ENCODE measurements at regions not wholly inside any gene's neighbourhood (a gene's known extent, or its start where the extent isn't known, plus 50 kb on each side); places are given as distances from the start of the nearest gene placed in this dataset.

DNA sequence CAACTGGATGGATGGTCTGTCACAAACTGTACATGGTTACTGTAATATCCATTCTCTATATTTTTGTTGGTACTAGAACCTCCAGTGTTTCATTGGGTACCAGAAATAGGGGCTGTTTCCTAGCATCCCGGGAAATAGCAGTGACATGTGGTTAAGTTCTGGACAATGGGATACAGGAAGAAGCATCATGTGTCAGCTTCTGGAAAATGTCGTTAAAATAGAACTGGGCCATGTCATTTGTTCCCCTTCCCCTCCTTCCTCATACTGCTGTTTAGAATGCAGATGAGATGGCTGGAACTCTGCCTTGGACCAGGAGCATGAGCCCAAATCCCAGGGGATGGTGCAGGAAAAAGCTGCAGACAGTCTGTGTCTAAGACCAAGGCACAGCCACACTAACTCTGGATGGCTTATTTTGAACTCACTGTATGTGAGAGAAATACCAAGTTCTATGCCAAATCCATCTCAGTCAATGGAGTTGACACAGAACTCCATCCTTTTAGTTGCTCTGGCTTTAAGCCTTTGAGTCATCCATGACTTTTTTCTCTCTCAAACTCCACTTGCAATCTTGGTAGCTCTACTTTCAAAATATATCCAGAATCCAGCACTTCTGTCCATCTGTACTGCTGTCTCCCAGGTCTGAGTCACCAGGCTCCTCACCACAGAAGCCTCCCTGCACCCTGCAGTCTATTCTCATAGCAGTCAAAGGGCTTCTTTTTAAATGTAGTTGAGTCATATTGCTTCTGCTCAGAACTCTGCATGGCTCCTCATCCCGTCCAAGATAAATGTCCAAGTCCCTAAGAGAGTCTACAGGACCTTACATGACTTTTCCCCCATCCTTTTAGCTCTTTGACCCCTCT is 184.2 kb downstream of the NSG2 start:
- DNase-seq (ENCODE audit: extremely low read depth, low read depth): no peak

DNA sequence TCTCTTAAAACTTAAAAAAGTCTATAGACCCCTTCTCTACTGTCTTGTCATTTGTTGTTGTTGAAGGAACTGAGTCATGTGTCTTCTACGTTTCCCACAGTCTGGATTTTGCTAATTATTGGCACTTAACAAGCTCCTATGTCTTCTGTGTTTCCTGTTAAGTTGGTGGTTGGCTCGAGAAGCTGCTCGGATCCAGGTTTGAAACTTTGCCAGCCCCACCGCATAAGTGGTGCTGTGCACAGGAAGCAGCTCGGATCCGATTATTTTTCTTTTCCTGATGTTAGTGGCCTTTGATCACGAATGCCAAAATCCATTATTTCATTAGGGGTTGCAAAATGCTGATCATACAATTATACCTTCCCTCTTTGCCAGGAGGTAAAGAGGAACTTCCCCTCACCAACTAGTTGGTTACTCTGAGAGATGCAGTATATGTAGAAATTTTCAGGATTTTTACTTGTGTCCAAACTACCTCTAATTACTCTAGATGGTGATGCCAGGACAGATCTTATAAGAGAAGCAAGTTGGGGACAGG is 186.5 kb downstream of the NSG2 start:
- no peak for DNase-seq (ENCODE audit: extremely low read depth, low read depth)

DNA sequence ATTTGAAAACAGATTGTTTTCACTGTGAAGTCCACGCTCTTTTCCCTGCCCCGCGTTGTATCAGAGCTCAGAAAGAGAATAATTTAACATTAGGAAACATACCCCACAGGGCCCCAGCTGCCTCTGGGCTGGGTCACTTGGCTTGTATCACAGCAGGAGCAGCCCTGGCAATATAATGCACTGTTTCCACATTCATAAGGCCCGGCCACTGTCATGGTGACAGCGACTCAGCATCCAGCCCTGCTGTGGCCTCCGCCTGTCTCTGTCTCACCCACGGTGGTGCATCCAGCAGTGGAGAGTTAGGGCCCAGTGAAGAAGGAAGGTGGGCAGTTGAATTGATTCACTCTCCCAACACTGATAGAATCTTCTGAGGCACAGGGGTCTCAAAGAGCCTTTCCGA is 188.9 kb downstream of the NSG2 start:
- no peak for DNase-seq (ENCODE audit: extremely low read depth, low read depth)

DNA sequence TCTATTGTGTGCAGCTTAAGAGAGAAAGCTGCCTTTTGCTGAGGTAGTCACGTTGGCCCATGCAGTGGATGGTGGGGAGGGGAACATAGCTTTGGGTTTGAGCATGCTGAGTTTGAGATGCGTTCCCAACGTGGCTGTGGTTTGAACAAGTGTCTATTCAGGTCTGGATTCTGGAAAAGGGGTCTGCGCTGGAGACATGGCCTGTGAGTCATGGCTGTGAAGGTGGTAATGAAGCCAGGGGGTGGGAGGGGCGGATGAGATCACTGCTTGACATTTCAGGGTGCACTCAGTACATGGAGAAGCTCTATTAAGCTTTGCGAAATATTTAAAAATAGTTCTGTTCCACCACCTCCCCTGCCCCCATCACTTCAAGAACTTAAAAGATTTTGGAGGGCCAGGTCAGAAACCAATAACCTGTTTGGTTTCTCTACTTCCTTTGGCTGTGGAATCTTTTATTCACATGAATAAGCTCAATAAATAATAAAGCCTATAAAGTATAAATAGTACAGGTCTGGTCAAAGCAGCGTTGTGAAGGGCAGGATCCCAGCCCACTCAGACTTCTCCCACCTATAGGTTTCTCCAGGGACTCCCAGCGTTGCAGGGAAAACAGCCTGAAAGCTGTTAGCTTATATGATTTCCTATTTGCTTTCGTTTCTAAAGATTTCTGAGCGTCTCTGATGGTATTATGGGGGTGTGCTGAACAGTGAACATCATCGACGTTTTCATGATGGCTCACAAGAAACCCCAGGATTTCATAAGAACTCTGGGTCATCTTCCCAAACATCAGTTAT is 189.9 kb downstream of the NSG2 start:
- no peak for DNase-seq (ENCODE audit: extremely low read depth, low read depth)

DNA sequence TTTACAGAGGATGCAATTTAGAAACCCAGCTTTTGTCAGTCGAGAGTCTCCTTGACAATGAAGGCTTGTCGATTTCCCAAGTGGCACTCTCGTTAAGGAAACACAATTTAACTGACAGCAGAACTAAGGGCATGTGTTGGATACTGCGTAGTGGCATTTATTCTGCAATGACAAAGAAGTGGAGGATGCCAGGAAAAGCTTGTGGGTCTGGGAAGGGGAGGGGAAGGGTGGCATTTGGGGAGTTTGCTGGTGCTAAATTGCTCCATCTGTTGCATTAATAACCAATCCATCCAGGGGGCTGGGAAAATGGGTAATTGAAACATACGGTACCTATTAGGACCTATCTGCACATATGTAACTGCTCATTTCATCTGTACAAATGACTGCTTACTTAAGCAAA is 190.6 kb downstream of the NSG2 start:
- no peak for DNase-seq (ENCODE audit: extremely low read depth, low read depth)

DNA sequence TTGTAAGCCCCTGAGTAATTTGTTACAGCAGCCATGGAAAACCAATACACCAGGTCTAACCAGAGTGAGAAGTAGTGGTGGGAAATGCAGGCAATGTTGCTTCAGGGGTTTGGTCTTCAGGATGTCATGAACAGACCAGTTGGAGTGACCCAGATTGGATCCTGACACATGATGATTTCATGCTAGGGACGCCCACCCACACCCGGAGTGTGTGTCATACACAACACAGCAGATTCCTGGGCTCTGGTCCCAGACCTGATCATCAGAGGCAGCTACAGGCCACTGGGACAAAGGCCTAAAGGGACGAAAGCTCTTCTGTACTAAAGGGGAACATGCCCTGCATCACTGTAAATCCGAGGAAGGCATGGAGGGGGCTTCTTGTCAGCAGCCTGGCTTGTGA is 194.2 kb downstream of the NSG2 start:
- no peak for DNase-seq (ENCODE audit: extremely low read depth, low read depth)

DNA sequence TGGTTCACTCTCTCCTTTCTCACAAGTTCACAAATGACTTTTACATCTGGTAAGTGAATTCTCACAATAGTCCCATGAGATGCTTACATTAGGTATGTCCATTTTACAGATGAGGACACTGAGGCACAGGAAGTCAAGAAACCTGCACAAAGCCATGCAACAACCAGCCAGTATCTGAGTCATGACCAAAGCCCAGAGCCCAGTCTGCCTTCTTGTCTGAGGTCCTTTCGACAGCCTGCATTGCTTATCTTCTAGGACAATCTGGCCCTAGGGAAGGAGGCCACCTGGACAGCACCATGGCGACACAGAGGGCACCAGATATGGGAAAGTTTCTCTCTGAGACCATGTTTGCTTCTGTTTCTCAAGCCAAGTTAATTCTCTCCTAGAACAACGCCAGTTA is 197.1 kb downstream of the NSG2 start:
- DNase-seq (ENCODE audit: extremely low read depth, low read depth): no peak

DNA sequence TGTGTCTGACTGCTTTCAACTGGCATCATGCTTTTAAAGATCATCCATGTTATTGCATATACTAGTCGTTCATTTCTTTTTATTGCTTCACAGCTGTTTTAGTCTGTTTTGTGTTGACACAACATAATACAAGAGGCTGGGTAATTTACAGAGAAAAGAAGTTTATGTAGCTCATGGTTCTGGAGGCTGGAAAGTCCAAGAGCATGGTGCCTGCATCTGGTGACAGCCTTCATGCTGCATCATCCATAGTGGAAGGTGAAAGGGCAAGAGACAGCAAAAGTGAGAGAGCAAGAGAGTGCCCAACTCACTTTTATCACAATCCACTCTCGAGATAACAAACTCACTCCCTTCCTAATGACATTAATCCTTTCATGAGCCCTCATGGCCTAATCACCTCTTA is 198.4 kb downstream of the NSG2 start:
- DNase-seq (ENCODE audit: extremely low read depth, low read depth): no peak

DNA sequence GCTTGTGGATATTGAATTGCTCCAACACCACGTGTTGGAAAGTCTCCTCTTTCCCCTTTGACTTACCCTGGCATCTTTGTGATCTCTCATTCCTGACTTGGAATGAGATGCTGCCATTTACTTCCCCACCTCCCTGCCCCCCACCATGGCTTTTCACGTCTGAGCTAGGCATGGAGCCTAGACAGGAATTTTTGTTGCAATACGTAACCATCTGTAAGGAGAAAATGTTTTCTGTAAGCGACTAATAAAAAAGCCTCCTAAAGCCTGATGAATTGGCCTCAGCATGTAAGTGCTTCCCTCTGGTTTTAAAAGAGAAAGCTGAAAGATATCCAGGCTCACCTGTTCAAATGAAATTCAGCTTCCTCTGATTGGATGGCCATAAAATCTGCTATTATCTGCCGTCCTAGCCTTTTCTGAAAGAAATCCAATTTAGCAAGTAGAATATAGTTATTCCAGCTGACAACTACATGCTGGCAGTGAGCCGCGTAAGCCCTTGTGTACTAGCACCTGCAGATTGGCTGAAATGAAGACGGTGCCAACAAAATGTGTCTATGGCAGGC is 200.1 kb downstream of the NSG2 start:
- DNase-seq (ENCODE audit: extremely low read depth, low read depth): no peak

DNA sequence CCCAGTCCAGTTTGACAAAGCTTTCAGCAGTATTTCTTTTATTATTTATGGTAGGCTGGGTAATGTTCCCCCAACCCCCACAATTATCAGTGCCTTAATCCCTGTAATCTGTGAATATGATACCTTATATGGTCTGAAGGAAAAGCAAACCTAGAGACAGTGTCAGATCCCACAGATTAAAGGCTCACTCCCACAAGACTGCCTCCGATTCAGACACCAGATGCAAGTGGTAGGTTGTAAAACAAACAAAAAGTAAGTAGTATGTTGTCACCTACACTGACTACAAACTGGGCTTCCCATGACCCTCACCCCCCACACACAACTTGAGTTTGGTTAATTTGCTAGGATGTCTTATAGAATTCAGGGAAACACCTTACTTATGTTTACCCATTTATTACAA is 201.2 kb downstream of the NSG2 start:
- no peak for DNase-seq (ENCODE audit: extremely low read depth, low read depth)

DNA sequence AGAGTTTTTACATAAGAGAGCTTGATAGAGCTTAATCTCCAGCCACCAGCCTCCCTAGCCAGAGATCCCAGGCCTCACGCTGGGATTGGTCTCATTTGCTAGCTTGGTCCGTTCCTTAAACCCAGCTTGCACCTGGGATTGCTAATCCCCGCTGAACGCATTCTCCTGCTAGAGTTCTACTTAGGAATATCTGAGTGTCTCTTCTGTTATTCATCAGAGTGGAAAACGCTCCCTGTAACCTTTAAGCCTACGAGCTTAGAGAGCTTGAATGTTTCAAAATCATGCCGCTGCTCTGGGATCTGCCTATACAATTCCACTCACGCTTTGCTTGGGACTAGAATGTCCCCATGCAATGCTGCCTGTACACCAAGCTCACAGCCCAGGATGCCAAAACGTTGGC is 201.8 kb downstream of the NSG2 start:
- no peak for DNase-seq (ENCODE audit: extremely low read depth, low read depth)

DNA sequence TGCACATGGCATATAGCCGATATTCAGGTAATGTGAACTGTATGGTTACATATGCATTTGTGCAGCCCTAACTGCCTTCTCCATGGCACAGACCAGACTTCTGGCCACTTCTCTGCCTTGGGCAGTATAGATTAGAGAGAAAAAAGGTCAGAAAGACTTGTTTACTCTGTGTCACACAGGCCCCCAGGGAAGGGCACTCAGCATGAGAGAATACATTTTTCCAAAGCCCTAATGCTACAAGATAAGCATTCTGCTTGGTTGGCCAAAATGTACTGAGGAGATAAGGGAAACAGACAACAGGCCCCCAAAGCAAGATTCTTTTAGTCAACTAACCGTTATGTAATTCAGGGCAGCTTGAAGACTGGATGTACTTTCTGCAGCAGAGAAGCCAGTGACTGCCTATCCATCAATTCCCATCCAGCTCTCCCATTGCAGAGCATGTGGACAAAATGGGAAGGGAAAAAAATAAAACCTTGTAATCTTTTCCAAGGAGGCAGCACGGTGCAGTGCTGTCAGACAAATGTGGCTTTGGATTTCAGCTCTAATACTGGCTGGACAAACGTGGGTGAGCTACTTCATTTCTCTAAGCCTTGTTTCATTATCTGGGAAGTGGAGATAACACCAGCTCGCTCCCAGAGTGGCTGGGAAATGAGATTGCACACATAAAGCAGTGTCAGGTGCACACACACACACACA is 205.9 kb downstream of the NSG2 start:
- no peak for DNase-seq (ENCODE audit: extremely low read depth, low read depth)

DNA sequence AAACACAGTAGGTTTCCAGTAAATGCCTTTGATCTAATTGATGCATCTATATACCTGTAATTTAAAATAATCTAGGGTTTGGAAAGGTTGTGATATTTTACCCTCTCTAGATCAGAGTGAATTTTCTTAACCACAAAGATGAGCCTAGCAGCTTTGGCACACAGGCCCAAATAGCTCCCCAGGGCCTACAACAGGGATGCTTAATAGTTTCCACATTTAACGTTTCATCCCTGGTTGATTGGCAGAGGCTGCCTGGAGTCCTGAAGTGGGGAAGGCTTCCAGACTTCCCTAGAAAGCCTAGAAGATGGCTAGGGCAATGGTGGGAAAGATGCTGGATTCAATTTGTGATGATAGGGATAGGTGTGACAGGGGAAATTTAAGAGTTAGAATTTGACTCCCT is 206.6 kb downstream of the NSG2 start:
- no peak for DNase-seq (ENCODE audit: extremely low read depth, low read depth)

DNA sequence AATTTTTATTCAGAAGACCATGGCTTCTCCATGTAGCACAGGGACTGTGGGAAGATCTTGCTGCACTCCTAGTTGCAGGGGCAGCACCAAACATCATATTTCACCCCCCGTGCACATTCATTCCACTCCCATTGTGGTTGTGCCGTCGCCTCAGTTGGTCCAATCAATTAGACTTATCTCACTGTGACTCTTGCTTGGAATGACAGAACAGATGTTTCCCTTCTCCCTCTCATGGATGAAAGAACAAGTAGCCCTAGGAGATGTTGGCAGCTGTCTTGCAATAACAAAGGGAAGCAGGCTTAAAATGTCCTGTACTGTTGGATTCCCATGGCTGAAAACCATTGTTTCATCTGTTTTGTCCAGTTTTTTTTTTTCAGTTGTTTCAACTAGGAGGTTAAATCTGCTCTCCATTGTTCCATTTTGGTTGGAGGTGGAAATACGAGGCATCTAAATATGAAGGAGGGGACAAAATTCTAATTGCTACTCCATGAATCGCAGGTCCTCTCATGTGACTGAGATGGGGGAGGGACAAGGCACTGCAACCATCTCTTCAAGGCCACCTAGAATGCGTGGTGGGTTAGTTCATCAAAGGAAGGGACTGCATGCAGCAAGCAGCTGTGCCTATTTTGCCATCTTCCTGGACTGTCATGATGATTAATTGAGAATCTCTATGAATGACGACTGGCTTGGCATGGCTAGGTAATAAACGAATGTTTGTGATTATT is 214.4 kb downstream of the NSG2 start:
- DNase-seq (ENCODE audit: extremely low read depth, low read depth): no peak

DNA sequence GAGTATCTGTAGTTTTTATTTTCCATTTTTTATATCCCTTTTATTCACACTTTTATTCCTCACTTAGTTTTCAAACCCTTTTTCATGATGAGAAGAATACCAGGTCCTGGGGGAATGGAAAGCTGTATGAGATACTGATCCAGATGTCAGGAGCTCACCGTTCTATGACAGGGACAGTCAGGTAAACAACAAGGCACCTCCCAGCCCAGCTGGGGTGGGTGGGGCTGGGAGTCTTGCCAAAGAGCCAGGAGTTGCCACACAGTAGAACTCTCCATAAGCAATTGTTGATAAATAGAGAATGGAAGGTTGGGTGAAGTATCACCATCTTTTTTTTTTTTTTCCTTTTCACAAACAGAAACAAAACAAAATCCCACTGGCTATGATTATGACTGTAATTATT is 225.8 kb downstream of the NSG2 start:
- DNase-seq (ENCODE audit: extremely low read depth, low read depth): no peak

DNA sequence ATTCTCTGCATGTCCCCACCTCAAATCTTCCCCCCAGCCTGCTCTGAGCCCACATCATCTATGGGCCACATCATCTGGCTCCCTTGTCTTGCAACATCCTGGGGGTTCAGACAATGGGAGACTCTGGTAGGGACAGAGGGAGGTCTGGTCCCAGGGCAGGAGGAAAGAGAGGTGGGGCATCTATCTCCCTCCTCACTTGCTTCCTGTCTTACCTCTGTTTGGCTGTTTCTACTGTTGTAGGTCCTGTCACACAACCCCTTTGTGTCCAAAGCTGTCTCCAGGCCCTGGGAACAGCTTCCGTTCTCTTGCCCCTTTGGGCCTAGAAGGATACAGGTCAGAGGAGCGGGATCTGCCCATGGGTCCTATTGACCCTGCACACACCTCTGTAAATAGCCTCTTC is 227.2 kb downstream of the NSG2 start:
- DNase-seq (ENCODE audit: extremely low read depth, low read depth): no peak

DNA sequence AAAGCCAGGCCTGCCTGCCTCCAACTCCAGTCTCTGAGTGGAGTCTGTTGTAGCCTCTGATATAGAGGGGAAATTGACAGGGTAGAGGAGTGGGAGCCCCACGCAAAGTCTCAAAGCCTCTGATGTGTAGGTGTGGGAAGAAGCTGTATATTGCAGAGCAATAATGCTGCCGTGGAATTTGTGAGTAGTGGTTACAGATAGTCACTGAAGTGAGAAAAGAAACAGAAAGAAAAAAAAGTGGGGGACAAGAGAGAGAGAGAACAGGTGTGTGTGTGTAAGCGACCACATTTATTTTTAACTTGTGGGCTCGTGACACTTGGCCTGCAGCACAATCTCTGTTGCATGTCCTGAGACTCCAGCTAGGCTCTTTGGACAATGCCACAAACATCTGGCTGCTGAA is 227.8 kb downstream of the NSG2 start:
- DNase-seq (ENCODE audit: extremely low read depth, low read depth): no peak

DNA sequence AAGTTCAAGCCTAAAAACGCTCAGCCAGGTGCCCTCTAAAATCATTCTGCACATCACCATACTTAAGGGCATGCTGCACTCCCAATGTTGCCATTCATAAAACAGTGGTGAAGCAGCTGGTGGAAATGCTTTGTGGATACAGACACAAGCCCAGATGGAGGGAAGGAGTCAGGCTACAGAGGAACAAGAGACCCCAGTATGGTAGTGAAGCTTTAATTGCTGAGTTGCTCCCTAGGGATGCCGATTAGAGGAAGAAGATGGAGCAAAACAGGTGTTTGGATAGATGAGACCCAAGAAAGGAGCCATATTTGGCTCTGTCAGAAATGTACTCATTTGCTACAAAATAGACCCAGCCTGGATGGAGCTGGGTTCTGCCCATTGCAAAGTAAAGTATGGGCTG is 230.5 kb downstream of the NSG2 start:
- no peak for DNase-seq (ENCODE audit: extremely low read depth, low read depth)

DNA sequence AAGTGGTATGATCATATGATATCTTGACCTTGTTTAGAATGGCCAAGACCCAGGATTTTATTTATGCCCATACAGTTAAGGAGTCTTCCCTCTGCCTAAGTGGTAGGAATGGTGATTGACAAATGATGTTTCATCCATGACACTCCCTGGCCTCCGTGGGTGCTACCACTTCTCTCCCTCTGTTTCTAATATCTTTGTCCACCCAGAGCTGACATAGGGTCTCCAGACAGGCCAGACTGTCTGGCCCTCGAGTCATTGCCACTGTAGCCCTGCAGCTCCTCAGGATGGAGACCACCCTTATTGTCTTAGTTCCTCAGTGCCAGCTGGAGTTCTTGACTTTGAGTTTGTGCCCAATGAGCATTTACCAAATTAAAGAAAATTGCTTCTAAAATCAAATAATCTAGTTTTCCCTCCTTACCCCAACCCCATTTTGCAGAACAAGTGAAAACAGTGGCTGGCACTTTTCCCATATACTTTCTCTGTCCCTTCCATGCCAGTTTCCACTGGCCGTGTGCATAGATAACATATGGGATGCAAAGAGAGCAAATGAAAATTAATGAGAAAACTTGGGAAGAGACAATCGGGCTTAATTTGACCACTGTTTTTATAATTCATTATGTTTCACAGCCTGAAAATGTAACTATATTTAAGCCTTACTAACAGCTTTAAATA is 235.7 kb downstream of the NSG2 start:
- no peak for DNase-seq (ENCODE audit: extremely low read depth, low read depth)

DNA sequence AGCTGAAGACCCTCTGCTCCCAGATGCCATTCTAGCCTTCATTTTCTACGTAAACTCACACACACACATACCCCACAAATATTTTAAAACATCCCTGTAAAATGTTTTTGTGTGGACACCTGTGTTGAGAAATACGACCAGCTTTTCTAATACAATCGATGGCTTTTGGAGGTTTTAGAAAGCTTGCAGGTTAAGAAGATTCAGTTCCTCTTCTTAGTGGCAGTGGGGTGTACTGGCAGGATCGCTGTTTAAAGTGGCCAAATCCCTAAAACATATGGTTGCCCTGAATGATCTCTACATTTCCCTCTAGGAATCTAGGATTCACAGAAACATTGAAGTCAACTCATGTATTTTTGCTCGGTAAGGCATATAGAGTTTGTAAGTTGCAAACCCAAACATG is 236.3 kb downstream of the NSG2 start:
- DNase-seq (ENCODE audit: extremely low read depth, low read depth): no peak
